Anterior cingulate cortex (tissue), 58 donors: ENCODE measurements at regions not wholly inside any gene's neighbourhood (a gene's known extent, or its start where the extent isn't known, plus 50 kb on each side); places are given as distances from the start of the nearest gene placed in this dataset.

ENCODE experiments used
- DNase-seq, 58 donors: peaks; one replicate each; lab custom pipeline; 2025; lab: John Stamatoyannopoulos, UW

DNA sequence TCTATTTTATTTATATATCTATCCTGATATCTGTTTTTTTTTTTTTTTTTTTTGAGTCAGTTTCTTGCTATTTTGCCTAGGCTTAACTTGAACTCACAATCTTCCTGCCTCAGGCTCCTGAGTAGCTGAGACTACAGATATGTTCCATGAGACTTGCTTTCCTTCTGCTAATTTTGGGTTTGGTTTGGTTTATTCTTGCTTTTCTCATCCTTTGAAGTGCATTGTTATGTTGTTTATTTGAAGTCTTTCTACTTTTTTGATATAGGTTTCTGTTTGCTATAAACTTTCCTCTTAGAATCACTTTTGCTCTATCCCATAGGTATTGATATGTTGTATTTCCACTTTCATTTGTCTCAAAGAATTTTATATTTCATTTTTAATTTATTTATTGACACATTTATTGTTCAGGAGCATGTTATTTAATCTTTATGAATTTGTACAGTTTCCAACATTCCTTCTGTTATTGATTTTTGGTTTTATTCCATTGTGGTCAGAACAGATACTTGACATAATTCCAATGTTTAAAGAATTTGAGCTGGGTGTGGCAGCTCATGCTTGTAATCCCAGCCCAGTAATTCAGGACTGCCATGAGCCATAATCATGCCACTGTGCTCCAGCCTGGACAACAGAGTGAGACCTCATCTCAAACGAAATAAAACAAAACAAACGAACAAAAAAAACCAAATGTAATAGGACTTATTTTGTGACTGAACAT lies 62.3 kb upstream of the PLSCR4 start:
- DNase-seq: no peak

DNA sequence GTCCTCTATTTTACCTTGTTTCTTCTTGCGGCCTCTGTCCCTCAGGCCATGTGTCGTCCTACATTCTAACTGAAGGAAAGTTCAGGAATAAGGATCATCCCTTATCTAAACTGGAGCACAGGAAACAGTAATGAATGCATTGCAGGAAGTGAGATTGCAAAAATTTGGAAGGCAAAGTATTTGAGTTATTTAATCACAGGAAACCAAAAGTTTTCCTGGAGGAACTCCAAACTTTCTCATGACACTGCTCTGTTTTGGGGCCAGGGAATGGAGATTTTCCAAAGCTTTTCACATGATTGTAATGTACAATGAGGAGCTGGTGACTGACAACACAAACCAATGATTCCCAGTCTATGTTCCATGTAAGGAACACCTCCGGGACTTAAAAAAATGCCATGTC lies 57.8 kb upstream of the PLSCR4 start:
- DNase-seq: no peak

DNA sequence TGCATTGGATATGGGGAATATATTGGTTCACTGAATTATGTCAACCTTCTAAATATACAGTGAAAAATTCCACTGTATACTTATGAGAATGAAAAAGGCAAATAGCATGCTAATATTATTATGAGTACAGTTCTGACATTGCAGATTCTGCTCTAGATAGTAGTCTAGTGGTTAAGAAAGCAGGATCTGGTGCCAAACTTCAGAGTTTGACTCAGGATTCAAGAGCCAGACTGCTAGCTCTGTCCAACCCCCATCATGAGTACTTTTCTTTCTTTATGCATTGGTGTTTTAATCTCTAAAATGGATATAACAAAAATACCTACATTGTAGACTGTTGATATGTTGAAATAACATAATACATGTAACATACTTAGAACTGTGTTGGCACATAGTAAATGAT lies 57.3 kb upstream of the PLSCR4 start:
- no peak for DNase-seq

DNA sequence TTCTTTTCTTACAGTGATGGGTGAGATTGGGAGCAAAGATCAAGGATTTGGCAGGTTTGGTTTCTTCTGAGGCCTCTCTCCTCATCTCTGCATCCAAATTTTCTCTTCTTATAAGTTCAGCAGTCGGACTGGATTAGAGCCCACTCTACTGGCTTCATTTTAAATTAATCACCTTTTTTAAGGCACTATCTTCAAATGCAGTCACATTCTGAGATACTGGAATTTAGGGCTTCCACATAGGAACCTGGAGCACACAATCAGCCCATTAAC lies 56.5 kb upstream of the PLSCR4 start:
- no peak for DNase-seq

DNA sequence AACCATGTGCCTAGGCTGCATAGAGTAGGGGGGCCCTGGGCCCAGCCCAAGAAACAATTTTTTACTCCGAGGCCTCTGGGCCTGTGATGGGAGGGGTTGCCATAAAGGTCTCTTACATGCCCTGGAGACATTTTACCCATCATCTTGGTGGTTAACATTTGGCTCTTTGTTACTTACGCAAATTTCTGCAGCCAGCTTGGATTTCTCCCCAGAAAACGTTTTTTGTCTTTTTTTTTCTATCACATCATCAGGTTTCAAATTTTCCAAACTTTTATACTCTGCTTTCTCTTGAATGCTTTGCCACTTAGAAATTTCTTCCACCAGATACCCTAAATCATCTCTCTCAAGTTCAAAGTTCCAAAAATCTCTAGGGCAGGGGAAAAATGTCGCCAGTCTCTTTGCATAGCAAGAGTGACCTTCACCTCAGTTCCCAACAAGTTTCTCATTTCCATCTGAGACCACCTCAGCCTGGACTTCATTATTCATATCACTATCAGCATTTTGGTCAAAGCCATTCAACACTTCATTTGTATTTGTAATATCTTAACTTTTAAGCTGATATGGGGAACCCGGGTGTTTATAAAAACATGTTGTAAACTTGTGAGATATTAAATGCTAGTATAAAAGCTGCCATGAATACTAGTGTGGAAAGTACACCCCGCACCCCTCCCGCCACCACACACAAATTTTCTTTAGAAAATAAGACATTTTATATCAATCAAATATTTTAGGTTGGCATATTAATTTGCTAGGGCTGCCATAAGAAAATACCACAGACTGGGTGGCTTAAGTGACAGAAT lies 56.0 kb upstream of the PLSCR4 start:
- DNase-seq: no peak

DNA sequence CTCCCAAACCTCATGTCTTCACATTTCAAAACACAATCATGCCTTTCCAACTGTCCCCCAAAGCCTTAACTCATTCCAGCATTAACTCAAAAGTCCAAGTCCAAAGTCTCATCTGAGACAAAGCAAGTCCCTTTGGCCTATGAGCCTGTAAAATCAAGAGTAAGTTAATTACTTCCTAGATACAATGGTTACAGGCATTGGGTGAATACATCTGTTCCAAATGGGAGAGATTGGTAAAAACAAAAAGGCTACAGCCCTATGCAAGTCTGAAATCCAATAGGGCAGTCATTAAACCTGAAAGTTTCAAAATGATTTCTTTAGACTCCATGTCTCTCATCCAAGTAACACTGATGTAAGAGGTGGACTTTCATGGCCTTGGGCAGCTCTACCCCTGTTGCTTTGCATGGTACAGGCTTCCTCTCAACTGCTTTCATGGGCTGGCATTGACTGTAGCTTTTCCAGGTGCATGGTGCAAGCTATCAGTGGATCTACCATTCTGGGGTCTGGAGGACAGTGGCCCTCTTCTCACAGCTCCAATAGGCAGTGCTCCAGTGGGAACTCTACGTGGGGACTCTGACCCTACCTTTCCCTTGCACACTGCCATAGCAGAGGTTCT lies 55.0 kb upstream of the PLSCR4 start:
- DNase-seq: no peak

DNA sequence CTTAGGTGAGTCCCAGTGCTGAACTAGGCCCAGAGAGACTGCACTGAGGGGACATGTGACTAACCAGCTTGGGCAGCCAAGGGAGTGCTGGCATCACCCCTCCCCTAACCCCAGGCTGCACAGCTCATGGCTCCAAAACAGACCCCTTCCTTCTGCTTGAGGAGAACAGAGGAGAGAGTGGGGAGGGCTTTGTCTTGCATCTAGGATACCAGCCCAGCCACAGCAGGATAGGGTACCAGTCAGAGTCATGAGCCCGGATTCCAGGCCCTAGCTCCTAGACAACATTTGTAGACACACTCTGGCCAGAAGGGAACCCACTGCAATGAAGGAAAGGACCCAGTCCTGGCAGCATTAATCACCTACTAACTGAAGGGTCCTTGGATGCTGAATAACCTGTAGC lies 49.9 kb upstream of the PLSCR4 start:
- DNase-seq: peak in 44 of 58 donors; percentile 4 to 85 (median 38)
